HG03060 (cell line): ENCODE measurements at regions not wholly inside any gene's neighbourhood (a gene's known extent, or its start where the extent isn't known, plus 50 kb on each side); places are given as distances from the start of the nearest gene placed in this dataset.
"Not testable (repeated sequence)": the region's sequence is repeated elsewhere in the genome, so short reads cannot be mapped to it uniquely, and the experiment has no call there.

ENCODE experiments used
- ATAC-seq: cut with Tn5 transposase; IDR thresholded peaks from one replicate; pipeline ENCODE4 v1.9.1; 2021; ENCODE audit warnings: low read depth, moderate number of reproducible peaks; ENCODE audit not compliant: unreplicated experiment

DNA sequence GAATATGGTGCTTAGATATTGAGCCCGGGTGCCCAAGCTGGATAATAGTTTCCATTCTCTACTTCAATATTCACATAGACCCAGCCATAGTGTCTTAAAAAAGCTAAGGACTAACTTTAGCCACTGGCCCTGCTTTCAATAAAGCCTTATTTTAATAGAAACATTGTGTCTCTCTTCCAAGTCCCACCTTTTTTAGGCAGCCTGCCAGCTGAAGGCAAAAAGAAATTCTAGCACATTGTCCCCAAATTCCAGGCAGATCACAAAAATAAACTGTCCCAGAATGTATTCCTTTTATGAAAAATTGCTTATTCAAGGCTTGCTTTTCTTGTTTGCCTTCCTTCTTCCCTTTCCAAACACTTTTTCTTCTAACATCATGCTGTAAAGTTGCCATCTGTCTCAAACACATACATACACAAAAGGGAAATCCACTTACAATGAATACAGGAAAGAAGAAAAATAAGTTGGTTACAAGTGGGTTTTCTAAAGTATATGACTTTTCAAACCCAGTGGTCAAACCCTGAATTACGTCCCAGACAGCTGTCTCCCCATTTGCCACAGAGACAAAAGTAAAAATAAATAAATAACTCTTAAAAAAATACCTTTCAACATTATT lies 778.5 kb downstream of the BCL11A start:
- no peak for ATAC-seq

- ATAC-seq: no peak
Measured at GRCh38 chr2:59770651-59771050, 782.8 kb downstream of the BCL11A start.

- ATAC-seq: no peak
Measured at GRCh38 chr2:59761966-59762365, 791.5 kb downstream of the BCL11A start.

- ATAC-seq: no peak
Measured at GRCh38 chr2:59756150-59756549, 797.3 kb downstream of the BCL11A start.

DNA sequence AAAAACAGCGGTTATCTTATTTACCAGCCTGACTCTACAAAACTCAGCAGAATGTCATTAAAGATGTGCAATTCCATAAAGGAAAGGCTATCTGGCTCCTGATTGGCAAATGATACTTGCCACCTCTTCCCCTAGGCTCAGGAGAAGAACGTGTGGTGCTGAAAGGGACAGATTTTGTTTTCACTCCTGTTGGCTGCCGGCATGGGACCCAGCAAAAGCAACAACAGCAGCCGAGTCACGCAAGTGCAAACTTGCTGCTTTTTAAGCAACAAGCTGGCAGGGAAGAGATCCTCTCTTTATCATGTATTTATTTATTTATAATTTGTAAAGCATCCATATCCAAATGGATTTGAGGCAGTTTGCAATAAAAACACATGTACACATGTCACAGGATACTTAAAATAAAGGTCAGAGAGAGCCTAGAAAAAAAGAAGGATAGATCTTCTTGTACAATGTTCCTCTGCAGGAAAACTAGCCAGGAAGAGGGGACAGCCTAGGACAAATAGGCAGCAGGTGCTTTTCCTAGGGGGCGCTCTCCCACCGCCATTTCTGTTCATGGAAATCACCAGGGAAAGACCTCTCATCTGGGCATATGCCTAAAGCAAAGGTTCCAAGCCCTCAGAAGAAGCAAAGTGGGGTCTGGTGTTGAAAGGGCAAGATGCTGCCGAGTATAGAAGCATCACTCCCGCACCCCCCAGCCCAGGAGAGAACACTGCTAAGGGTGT lies 799.3 kb downstream of the BCL11A start:
- no peak for ATAC-seq

- no peak for ATAC-seq
Measured at GRCh38 chr2:59752512-59752911, 800.9 kb downstream of the BCL11A start.

DNA sequence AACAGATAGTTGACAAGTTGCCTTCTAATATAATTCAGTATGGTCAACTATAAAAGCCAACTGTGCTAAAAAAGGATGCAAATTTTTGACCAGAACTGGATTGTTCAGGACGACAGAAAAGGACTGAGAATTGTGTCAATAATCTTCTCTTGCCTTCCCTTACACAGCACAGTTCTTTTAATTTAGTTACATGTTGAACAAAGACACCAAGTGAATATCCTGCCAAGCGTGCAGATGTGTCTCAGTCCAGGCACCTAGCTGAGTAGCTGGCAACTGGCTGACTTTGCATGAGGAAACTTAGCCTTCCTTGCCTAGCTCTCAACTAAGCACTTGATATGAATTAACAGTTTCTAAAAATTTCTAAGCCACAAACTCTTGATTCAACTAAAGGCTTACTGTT lies 801.4 kb downstream of the BCL11A start:
- no peak for ATAC-seq

- not testable (repeated sequence) for ATAC-seq
Measured at GRCh38 chr2:59751214-59751613, 802.2 kb downstream of the BCL11A start.

DNA sequence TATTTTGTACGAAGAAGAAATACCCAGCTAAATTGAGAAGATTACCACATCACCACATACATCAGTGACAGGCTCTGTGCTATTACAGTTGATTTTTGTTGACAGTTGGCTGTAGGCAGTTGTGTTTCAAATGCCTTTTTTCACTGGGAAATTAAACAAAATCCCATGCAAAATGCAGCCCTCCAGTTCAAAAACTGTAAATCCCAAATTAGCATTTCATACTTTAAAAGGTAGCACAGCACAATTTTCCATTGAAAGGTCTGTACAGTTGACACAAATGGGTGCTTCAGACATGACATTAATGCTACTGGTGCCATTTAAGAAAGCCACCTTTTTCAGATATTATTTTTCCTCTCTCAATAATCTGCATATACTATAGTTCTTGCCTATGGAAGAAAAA lies 807.2 kb downstream of the BCL11A start:
- ATAC-seq: no peak

GRCh38 chr2:59745085-59745484 lies 808.4 kb downstream of the BCL11A start:
- ATAC-seq: no peak

GRCh38 chr2:59744436-59744835 lies 809.0 kb downstream of the BCL11A start:
- ATAC-seq: no peak

GRCh38 chr2:59741840-59742239 lies 811.6 kb downstream of the BCL11A start:
- ATAC-seq: no peak

DNA sequence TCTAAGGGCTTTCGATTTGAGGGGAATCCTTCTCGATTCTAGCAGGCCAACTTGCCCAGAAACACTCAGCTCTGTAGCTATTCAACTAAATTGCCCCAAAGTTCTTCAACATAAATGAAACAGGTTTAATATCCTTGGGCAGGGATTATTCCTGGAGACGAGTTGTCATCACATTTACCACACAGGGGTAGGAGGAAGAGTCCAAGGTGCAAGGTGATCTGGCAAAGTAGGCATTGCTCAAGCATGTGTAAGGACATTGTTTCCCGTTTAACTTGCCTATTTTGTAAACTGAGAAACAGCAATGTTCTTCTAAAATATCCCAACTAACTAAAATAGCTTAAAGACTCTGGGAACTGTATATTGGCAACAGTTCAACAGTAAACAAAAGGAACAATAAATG lies 814.3 kb downstream of the BCL11A start:
- ATAC-seq: no peak

DNA sequence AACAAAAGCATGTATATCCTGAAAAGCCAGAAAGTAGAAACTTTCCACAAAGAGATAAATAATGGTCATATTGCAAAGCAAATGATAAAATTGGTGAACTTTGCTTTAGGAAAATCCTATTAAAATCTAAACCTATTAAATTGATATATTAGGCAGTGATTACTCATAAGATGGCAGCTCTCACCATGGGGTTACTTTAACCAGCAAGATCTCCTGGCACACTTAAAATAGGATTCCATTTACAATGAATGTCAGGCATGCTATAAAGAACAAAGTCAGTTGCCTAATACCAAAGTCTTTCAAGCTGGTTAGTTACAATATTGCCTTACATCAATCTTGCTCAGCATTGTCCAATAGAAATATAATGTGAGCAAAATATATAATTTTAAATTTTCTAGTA lies 816.2 kb downstream of the BCL11A start:
- ATAC-seq: no peak

DNA sequence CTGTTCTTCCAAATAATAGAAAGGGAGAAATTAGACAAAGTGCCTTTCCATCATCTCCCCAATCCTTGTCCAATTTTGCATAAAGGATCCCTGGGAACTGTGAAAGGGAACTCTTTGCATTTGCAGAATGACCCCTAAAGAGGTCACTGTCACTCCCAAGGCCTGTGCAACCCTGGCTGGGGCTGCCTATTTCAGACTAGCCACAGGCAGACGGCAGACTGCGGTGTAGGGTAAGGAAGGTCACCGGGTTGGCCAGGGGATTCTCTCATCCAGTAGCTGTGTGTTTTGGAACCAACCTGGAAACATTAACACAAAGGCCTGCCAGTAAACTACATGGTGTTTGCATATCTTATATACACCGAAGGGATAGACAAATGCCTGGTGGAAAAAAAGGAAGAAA lies 818.7 kb downstream of the BCL11A start:
- ATAC-seq: no peak

DNA sequence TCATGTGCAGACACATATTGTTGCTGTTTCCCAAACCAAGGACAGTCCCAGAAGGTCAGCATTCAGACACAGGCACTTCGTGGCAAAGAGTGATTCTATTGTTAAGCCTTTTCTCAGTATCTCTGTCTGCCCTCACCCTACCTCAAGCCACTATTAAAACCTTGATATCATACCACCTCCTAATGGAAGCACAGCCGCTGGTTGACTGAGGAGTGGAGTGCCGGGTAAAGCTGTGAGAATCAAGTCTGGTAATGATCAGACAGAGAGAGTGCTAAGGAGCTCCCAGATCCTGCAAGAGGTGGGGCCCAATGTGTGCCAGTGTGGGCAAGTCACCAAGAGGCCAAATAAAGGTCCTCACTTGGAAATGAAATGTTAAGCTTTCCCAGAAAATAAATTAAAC lies 819.5 kb downstream of the BCL11A start:
- ATAC-seq: no peak

DNA sequence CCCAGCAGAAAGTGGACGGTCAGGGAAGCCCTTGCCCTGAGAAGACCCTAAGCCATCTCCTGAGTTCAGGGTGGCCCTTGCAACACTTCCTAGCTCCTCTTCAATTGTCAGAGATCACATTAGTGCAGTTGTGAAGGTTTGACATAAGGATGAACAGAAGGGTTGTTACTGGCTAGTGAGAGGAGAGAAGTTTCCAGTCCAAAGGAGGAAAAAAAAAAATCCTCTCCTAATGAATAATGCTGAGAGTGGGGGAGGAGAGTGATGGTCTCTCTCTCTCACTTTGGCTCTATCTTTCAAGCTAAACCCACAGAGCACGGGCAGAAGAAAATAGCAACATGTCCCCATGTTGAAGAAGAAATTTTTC lies 819.9 kb downstream of the BCL11A start:
- ATAC-seq: no peak

- ATAC-seq: no peak
Measured at GRCh38 chr2:59732871-59733566, 820.4 kb downstream of the BCL11A start.

GRCh38 chr2:59727121-59727590 lies 826.3 kb downstream of the BCL11A start:
- no peak for ATAC-seq

DNA sequence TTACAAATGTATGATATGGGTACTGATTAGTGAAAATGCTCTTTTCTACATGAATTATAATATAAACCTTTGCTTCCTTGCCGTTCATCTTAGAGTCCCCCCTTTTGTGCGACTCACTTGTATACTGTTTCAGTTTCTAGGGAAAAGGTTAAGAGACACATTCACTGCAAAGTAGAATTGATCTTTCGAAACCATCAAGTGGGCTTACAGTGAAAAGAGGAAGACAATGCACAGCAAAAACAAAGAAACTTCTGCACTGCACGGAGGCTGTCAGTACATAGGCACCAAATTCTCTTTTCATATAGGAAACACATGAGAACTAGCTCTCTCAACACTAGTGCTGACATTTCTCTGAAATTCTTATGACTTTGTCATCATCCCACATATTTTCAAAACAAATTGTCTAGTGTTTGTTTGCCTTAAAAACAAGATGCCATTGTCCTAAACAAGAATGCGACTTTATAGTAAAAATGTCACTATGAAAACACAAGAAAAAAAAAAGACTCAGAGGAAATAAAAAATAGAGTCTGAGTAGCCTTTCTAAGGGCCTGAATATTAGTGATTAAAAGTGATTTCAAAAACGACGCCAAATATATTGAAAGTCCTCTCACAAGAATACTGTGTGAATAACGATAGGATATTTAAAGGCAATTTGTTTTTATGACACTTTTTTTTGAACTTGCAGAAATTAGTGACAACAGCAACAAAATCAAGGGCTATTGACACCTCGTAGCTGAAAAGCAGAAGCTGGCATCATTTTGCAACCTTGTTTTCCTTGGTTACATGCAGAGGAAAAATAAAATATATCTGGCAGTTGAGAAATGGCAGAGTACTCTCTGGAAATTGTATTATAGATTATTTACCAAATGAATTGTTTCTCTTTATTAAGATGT lies 827.0 kb downstream of the BCL11A start:
- ATAC-seq: no peak

DNA sequence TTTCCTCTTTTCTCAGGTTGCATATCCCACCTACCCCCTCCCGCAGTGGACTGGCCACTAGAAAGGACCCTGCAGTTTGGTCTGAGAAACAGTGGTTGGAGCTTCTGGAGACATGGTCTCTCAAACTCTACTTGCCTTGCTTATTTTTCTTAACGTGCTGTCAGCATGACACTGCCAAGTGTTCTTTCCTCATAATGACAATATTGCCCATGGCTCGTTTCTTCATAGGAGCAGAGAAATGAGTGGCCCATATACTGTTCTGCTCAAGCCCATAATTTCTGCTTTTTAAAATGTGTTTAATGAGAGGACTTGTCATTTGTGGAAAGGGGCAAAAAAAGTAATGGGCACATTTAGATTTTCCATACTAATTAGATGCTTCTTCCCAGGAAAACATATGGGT lies 828.7 kb downstream of the BCL11A start:
- ATAC-seq: no peak
